ENCODE measurements at regions not wholly inside any gene's neighbourhood (a gene's known extent, or its start where the extent isn't known, plus 50 kb on each side); places are given as distances from the start of the nearest gene placed in this dataset.
A peak's percentile ranks its signal among the peaks of the same experiment; 100 is the strongest.
"Not testable (repeated sequence)": the region's sequence is repeated elsewhere in the genome, so short reads cannot be mapped to it uniquely, and the experiment has no call there.

DNA sequence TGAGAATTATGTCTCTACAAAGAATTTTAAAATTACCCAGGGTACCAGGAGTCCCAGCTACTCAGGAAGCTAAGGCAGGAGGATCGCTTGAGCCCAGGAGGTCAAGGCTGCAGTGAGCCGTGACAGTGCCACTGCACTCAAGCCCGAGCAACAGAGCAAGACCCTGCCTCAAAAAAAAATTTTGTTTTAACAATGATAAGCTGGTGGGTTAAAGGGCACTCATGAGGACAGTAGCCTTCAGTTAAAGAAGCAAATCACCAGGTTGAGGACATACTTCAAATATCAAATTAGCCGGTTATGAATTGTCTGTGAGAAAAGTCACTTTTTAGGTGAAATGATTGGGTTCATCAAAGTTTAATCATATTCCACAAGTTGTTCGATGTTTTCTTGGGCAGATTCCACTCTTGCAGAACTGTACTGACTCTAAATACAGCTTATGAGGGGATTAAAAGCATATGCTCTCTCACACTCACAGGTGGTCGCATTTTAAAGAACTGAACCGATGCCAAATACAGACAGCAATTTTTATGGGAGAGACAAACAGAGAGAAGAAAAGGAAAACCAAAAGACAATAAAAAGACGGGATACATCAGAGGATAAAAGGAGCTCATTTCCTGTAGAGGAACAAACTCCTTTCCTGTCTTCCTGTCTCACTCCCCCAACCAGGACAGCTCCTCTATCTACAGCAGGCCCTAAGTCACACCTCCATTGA, 582.8 kb upstream of the NRP1 start:
- 86 to 89% methylated on average over 8 of the region's 8 CpGs for WGBS, 2 donors
- Histone ChIP-seq H3K27me3 (no peaks in the 10 kb centered on the region), H3K36me3 (no peaks in the 10 kb centered on the region), H3K4me3 (no peak overlapping the region), H3K27ac (no peak overlapping the region), H3K4me1 (no peaks in the 10 kb centered on the region), H3K9me3 (peaks cover 0 to 6% (median 0%) of the 10 kb centered on the region in 11 donors)
- ATAC-seq (no peak), DNase-seq (no peak)
- intact Hi-C loops (cut with DNase I): no loop called here
- TF ChIP-seq, protein P1, sequence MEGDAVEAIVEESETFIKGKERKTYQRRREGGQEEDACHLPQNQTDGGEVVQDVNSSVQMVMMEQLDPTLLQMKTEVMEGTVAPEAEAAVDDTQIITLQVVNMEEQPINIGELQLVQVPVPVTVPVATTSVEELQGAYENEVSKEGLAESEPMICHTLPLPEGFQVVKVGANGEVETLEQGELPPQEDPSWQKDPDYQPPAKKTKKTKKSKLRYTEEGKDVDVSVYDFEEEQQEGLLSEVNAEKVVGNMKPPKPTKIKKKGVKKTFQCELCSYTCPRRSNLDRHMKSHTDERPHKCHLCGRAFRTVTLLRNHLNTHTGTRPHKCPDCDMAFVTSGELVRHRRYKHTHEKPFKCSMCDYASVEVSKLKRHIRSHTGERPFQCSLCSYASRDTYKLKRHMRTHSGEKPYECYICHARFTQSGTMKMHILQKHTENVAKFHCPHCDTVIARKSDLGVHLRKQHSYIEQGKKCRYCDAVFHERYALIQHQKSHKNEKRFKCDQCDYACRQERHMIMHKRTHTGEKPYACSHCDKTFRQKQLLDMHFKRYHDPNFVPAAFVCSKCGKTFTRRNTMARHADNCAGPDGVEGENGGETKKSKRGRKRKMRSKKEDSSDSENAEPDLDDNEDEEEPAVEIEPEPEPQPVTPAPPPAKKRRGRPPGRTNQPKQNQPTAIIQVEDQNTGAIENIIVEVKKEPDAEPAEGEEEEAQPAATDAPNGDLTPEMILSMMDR (IDR thresholded peaks at IDR 0.05): no peak

- ATAC-seq: no peak
- H3K9me3 ChIP-seq: peaks cover 0 to 3% (median 0%) of the 10 kb centered on the region in 11 donors
- intact Hi-C loops (cut with DNase I): no loop called here
- DNase-seq: no peak
- H3K27me3 ChIP-seq: no peaks in the 10 kb centered on the region
- H3K4me1 ChIP-seq: no peaks in the 10 kb centered on the region
- H3K27ac ChIP-seq: no peak overlapping the region
- WGBS, 2 donors: 98 to 100% methylated on average over 2 of the region's 2 CpGs
- H3K36me3 ChIP-seq: no peaks in the 10 kb centered on the region
- TF ChIP-seq, protein P1 (IDR thresholded peaks at IDR 0.05): no peak
- H3K4me3 ChIP-seq: no peak overlapping the region
Measured at GRCh38 chr10:33914746-33915145, 580.3 kb upstream of the NRP1 start.

- DNase-seq (no peak), ATAC-seq (no peak)
- Histone ChIP-seq H3K27me3 (no peaks in the 10 kb centered on the region), H3K4me3 (no peak overlapping the region), H3K36me3 (no peaks in the 10 kb centered on the region), H3K9me3 (no peaks in the 10 kb centered on the region), H3K4me1 (no peaks in the 10 kb centered on the region), H3K27ac (no peak overlapping the region)
- TF ChIP-seq, protein P1 (IDR thresholded peaks at IDR 0.05): no peak
- intact Hi-C loops (cut with DNase I): no loop called here
- WGBS, 2 donors: 96 to 98% methylated on average over 3 of the region's 3 CpGs
Measured at GRCh38 chr10:33913194-33913593, 578.7 kb upstream of the NRP1 start.

- H3K9me3 ChIP-seq; intact Hi-C loops (cut with DNase I); H3K36me3 ChIP-seq; H3K4me3 ChIP-seq; DNase-seq; H3K27ac ChIP-seq; H3K4me1 ChIP-seq; H3K27me3 ChIP-seq; ATAC-seq: not testable (repeated sequence)
- 87 to 93% methylated on average over 4 of the region's 4 CpGs for WGBS, 2 donors
Measured at GRCh38 chr10:33909476-33909875, 575.0 kb upstream of the NRP1 start.

DNA sequence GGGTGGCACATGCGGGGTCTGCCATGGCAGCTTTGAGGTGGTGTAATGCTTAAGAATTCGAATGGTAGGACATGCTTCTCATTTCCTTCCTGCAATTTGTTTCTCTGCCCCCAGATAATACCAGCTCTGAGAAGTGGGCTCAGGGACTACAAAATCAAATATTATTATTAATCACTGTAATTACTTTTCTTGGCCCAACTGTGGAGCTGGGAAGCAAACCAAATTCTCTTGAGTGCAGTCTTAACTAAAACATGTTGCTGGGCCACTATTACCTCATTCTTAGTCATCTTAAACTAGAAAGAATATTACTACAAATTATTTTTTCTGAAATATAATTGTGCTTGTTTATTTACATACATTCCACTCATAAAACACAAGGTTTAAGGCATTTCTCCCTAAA, 566.7 kb upstream of the NRP1 start:
- H3K36me3 ChIP-seq: no peaks in the 10 kb centered on the region
- peak overlapping the region in 5 of 10 donors; percentile 9 to 57 (median 48) for H3K27ac ChIP-seq
- H3K27me3 ChIP-seq: no peaks in the 10 kb centered on the region
- TF ChIP-seq, protein P1 (IDR thresholded peaks at IDR 0.05): no peak
- peaks cover 0 to 4% (median 0%) of the 10 kb centered on the region in 11 donors for H3K9me3 ChIP-seq
- peaks cover 0 to 23% (median 12%) of the 10 kb centered on the region in 9 donors for H3K4me1 ChIP-seq
- intact Hi-C loops (cut with DNase I): no loop called here
- H3K4me3 ChIP-seq: no peak overlapping the region
- peak in 7 of 8 donors; percentile 33 to 67 (median 55) for ATAC-seq
- WGBS, 2 donors: 62 to 65% methylated on average over 2 of the region's 2 CpGs
- DNase-seq: peak in 1 of 2 donors; percentile 16
